GM21381 (cell line): ENCODE measurements at regions not wholly inside any gene's neighbourhood (a gene's known extent, or its start where the extent isn't known, plus 50 kb on each side); places are given as distances from the start of the nearest gene placed in this dataset.

Source experiments
- ATAC-seq: cut with Tn5 transposase; IDR thresholded peaks from one replicate; pipeline ENCODE4 v1.9.1; 2021; ENCODE audit warnings: mild to moderate bottlenecking, moderate library complexity; ENCODE audit not compliant: unreplicated experiment

GRCh38 chr12:24759155-24759554 lies 189.7 kb downstream of the BCAT1 start:
- ATAC-seq, result no peak

- no peak for ATAC-seq
Observed at GRCh38 chr12:24756479-24757024, 192.3 kb downstream of the BCAT1 start.

- ATAC-seq, result no peak
Observed at GRCh38 chr12:24754690-24755638, 193.9 kb downstream of the BCAT1 start.

GRCh38 chr12:24752763-24753462 lies 196.0 kb downstream of the BCAT1 start:
- ATAC-seq, result no peak

- no peak for ATAC-seq
Observed at GRCh38 chr12:24751181-24751580, 197.7 kb downstream of the BCAT1 start.

- no peak for ATAC-seq
Observed at GRCh38 chr12:24750263-24750662, 198.6 kb downstream of the BCAT1 start.

- no peak for ATAC-seq
Observed at GRCh38 chr12:24749171-24749570, 199.7 kb downstream of the BCAT1 start.

GRCh38 chr12:24748326-24748725 lies 200.6 kb downstream of the BCAT1 start:
- no peak for ATAC-seq

GRCh38 chr12:24746864-24747263 lies 202.0 kb downstream of the BCAT1 start:
- no peak for ATAC-seq

- ATAC-seq, result no peak
Observed at GRCh38 chr12:24746006-24746671, 202.8 kb downstream of the BCAT1 start.

- no peak for ATAC-seq
Observed at GRCh38 chr12:24743941-24744793, 204.7 kb downstream of the BCAT1 start.

GRCh38 chr12:24742378-24742777 lies 206.5 kb downstream of the BCAT1 start:
- ATAC-seq, result peak; percentile 79

- peak; percentile 46 for ATAC-seq
Observed at GRCh38 chr12:24741216-24741615, 207.7 kb downstream of the BCAT1 start.

GRCh38 chr12:24739106-24739779 lies 209.7 kb downstream of the BCAT1 start:
- ATAC-seq, result no peak

GRCh38 chr12:24738441-24738840 lies 210.5 kb downstream of the BCAT1 start:
- no peak for ATAC-seq

- no peak for ATAC-seq
Observed at GRCh38 chr12:24731596-24731995, 217.3 kb downstream of the BCAT1 start.

GRCh38 chr12:24730489-24730896 lies 218.4 kb downstream of the BCAT1 start:
- peak; percentile 58 for ATAC-seq

GRCh38 chr12:24728826-24729225 lies 220.1 kb downstream of the BCAT1 start:
- no peak for ATAC-seq

- no peak for ATAC-seq
Observed at GRCh38 chr12:24728366-24728765, 220.5 kb downstream of the BCAT1 start.

GRCh38 chr12:24725616-24726015 lies 223.3 kb downstream of the BCAT1 start:
- no peak for ATAC-seq
